ENCODE measurements at regions not wholly inside any gene's neighbourhood (a gene's known extent, or its start where the extent isn't known, plus 50 kb on each side); places are given as distances from the start of the nearest gene placed in this dataset.
A peak's percentile ranks its signal among the peaks of the same experiment; 100 is the strongest.

GRCh38 chr18:41602034-41602433 lies 353.0 kb upstream of the PIK3C3 start:
- Histone ChIP-seq H3K4me1 (ENCODE audit: low read depth) (peaks cover 28% of the 10 kb centered on the region), H3K4me3 (no peak overlapping the region), H3K27ac (no peak overlapping the region), H3K9me3 (ENCODE audit: low read depth) (no peaks in the 10 kb centered on the region), H3K36me3 (no peaks in the 10 kb centered on the region), H3K27me3 (no peaks in the 10 kb centered on the region)
- no peak for DNase-seq (ENCODE audit: low read depth in 1 of 2, low spot score in 1 of 2)
- TF ChIP-seq CTCF (IDR thresholded peaks at IDR 0.05; ENCODE audit: low read depth, low read length), result no peak

- DNase-seq (ENCODE audit: low read depth in 1 of 2, low spot score in 1 of 2), result peak in 1 of 2 donors; percentile 16
- no peak overlapping the region for H3K4me3 ChIP-seq
- TF ChIP-seq CTCF (IDR thresholded peaks at IDR 0.05; ENCODE audit: low read depth, low read length), result no peak
- H3K27me3 ChIP-seq, result no peaks in the 10 kb centered on the region
- H3K27ac ChIP-seq, result no peak overlapping the region
- H3K4me1 ChIP-seq (ENCODE audit: low read depth), result peaks cover 31% of the 10 kb centered on the region
- no peaks in the 10 kb centered on the region for H3K36me3 ChIP-seq
- H3K9me3 ChIP-seq (ENCODE audit: low read depth), result no peaks in the 10 kb centered on the region
These were observed 354.2 kb upstream of the PIK3C3 start for GRCh38 chr18:41600693-41601391.

- Histone ChIP-seq H3K27me3 (no peaks in the 10 kb centered on the region), H3K27ac (no peak overlapping the region), H3K4me3 (no peak overlapping the region), H3K9me3 (ENCODE audit: low read depth) (no peaks in the 10 kb centered on the region), H3K36me3 (no peaks in the 10 kb centered on the region), H3K4me1 (ENCODE audit: low read depth) (peaks cover 23% of the 10 kb centered on the region)
- TF ChIP-seq CTCF (IDR thresholded peaks at IDR 0.05; ENCODE audit: low read depth, low read length), result no peak
- peak in 1 of 2 donors; percentile 39 for DNase-seq (ENCODE audit: low read depth in 1 of 2, low spot score in 1 of 2)
These were observed 355.6 kb upstream of the PIK3C3 start for GRCh38 chr18:41599466-41599865.

GRCh38 chr18:41594582-41594981 lies 360.5 kb upstream of the PIK3C3 start:
- Histone ChIP-seq H3K27ac (no peak overlapping the region), H3K36me3 (no peaks in the 10 kb centered on the region), H3K4me1 (ENCODE audit: low read depth) (peaks cover 22% of the 10 kb centered on the region), H3K4me3 (no peak overlapping the region), H3K27me3 (no peaks in the 10 kb centered on the region), H3K9me3 (ENCODE audit: low read depth) (no peaks in the 10 kb centered on the region)
- TF ChIP-seq CTCF (IDR thresholded peaks at IDR 0.05; ENCODE audit: low read depth, low read length), result no peak
- peak in 1 of 2 donors; percentile 55 for DNase-seq (ENCODE audit: low read depth in 1 of 2, low spot score in 1 of 2)

GRCh38 chr18:41593171-41593675 lies 361.8 kb upstream of the PIK3C3 start:
- no peak overlapping the region for H3K4me3 ChIP-seq
- DNase-seq (ENCODE audit: low read depth in 1 of 2, low spot score in 1 of 2), result no peak
- no peak for TF ChIP-seq CTCF (IDR thresholded peaks at IDR 0.05; ENCODE audit: low read depth, low read length)
- no peaks in the 10 kb centered on the region for H3K27me3 ChIP-seq
- no peaks in the 10 kb centered on the region for H3K36me3 ChIP-seq
- H3K27ac ChIP-seq, result no peak overlapping the region
- H3K9me3 ChIP-seq (ENCODE audit: low read depth), result no peaks in the 10 kb centered on the region
- H3K4me1 ChIP-seq (ENCODE audit: low read depth), result peaks cover 17% of the 10 kb centered on the region

Data from cardiac muscle cell (in vitro differentiated cells and primary cell).